ENCODE measurements at regions not wholly inside any gene's neighbourhood (a gene's known extent, or its start where the extent isn't known, plus 50 kb on each side); places are given as distances from the start of the nearest gene placed in this dataset.
"Not testable (repeated sequence)": the region's sequence is repeated elsewhere in the genome, so short reads cannot be mapped to it uniquely, and the experiment has no call there.

GRCh38 chr22:48498526-48499331, 1328.9 kb downstream of the BRD1 start:
- no peak overlapping the region for H3K27ac Mint-ChIP-seq (ENCODE audit: unreplicated experiment)
- H3K27me3 Mint-ChIP-seq (ENCODE audit: low read depth), result no peaks in the 10 kb centered on the region
- no peak overlapping the region for H3K4me3 Mint-ChIP-seq
- no peak for TF ChIP-seq CTCF (conservative IDR thresholded peaks at IDR 0.05)
- no peaks in the 10 kb centered on the region for H3K9me3 Mint-ChIP-seq
- DNase-seq (ENCODE audit: low read depth, low spot score), result no peak
- H3K4me1 Mint-ChIP-seq, result peaks cover 24% of the 10 kb centered on the region
- no peaks in the 10 kb centered on the region for H3K36me3 Mint-ChIP-seq (ENCODE audit: low read depth)

GRCh38 chr22:48497743-48498520, 1329.7 kb downstream of the BRD1 start:
- peaks cover 24% of the 10 kb centered on the region for H3K4me1 Mint-ChIP-seq
- not testable (repeated sequence) for H3K27me3 Mint-ChIP-seq (ENCODE audit: low read depth); DNase-seq (ENCODE audit: low read depth, low spot score); H3K27ac Mint-ChIP-seq (ENCODE audit: unreplicated experiment); H3K4me3 Mint-ChIP-seq; H3K36me3 Mint-ChIP-seq (ENCODE audit: low read depth); H3K9me3 Mint-ChIP-seq

- DNase-seq (ENCODE audit: low read depth, low spot score), result no peak
- no peak overlapping the region for H3K27ac Mint-ChIP-seq (ENCODE audit: unreplicated experiment)
- TF ChIP-seq CTCF (conservative IDR thresholded peaks at IDR 0.05), result no peak
- H3K4me1 Mint-ChIP-seq, result peaks cover 32% of the 10 kb centered on the region
- H3K36me3 Mint-ChIP-seq (ENCODE audit: low read depth), result no peaks in the 10 kb centered on the region
- H3K9me3 Mint-ChIP-seq, result no peaks in the 10 kb centered on the region
- H3K27me3 Mint-ChIP-seq (ENCODE audit: low read depth), result peaks cover 5% of the 10 kb centered on the region
- no peak overlapping the region for H3K4me3 Mint-ChIP-seq
These were observed 1330.6 kb downstream of the BRD1 start for GRCh38 chr22:48496987-48497650.

- H3K36me3 Mint-ChIP-seq (ENCODE audit: low read depth), result no peaks in the 10 kb centered on the region
These were observed 1331.3 kb downstream of the BRD1 start for GRCh38 chr22:48496226-48496845.

GRCh38 chr22:48495751-48496080, 1332.0 kb downstream of the BRD1 start:
- Mint-ChIP-seq H3K27me3 (ENCODE audit: low read depth) (peaks cover 18% of the 10 kb centered on the region), H3K9me3 (no peaks in the 10 kb centered on the region), H3K4me1 (peaks cover 44% of the 10 kb centered on the region), H3K36me3 (ENCODE audit: low read depth) (no peaks in the 10 kb centered on the region), H3K27ac (ENCODE audit: unreplicated experiment) (no peak overlapping the region), H3K4me3 (no peak overlapping the region)
- TF ChIP-seq CTCF (conservative IDR thresholded peaks at IDR 0.05), result no peak
- DNase-seq (ENCODE audit: low read depth, low spot score), result no peak

More at GRCh38 chr22:48496226-48496845, 1331.3 kb downstream of the BRD1 start:
- no peak overlapping the region for H3K4me3 Mint-ChIP-seq
- H3K27me3 Mint-ChIP-seq (ENCODE audit: low read depth), result peaks cover 12% of the 10 kb centered on the region
- no peak overlapping the region for H3K27ac Mint-ChIP-seq (ENCODE audit: unreplicated experiment)
- no peak for DNase-seq (ENCODE audit: low read depth, low spot score)
- H3K9me3 Mint-ChIP-seq, result no peaks in the 10 kb centered on the region
- no peak for TF ChIP-seq CTCF (conservative IDR thresholded peaks at IDR 0.05)
- peaks cover 40% of the 10 kb centered on the region for H3K4me1 Mint-ChIP-seq

Data from neural crest cell (in vitro differentiated cells).